ENCODE measurements at regions not wholly inside any gene's neighbourhood (a gene's known extent, or its start where the extent isn't known, plus 50 kb on each side); places are given as distances from the start of the nearest gene placed in this dataset.
"Not testable (repeated sequence)": the region's sequence is repeated elsewhere in the genome, so short reads cannot be mapped to it uniquely, and the experiment has no call there.

DNA sequence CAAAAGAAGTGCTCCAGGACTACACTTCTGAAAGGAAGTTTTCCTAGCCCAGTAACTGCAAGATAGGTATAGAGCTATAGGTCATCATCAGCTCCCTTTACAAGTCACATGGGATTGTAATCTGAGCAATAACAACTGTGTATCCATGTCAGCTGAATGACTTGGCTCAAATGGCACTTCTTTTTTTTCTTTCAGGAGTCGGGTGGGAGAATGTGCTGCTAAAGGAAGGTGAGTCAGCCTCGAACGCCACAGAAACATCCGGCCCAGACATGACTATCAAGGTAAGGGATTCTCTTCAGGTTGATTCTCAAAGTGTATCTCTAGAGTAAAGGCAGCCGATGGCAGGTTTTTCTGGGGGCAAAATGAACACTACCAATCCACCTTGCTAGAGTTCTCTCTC, 192.2 kb downstream of the C9orf152 start:
- DNase-seq (ENCODE audit: low read depth in 2 of 3, low spot score in 1 of 3): no peak

DNA sequence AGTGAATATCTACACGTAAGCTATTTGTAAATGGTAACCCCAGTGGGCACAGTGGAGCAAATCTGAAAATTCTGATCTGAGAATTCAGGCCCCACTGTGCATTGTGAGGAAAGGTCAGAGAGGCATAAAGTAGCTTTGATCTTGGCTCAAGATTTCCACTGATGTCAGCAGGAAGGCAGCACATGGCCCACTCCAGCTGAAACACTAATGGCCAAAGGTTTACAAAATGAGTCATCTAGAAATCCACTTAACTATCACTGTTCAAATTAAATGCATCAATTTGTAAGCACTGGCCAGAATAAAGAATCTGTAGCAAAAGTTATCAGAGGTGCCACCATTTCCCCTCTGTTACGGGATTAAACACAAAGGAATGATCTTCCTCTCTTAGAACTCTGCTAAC, 191.6 kb downstream of the C9orf152 start:
- no peak for DNase-seq (ENCODE audit: low read depth in 2 of 3, low spot score in 1 of 3)

DNA sequence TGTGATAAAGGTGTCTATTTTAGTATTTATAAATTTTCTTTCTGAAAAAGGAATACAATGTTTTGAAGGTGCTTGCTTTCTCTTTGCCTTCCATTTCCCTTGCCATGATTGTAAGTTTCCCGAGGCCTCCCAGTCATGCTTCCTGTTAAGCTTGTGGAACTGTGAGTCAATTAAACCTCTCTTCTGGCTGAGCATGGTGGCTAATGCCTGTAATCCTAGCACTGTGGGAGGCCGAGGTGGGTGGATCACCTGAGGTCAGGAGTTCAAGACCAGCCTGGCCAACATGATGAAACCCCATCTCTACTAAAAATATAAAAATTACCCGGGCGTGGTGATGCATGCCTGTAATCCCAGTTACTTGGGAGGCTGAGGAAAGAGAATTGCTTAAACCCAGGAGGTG, 187.7 kb downstream of the C9orf152 start:
- DNase-seq (ENCODE audit: low read depth in 2 of 3, low spot score in 1 of 3): not testable (repeated sequence)

DNA sequence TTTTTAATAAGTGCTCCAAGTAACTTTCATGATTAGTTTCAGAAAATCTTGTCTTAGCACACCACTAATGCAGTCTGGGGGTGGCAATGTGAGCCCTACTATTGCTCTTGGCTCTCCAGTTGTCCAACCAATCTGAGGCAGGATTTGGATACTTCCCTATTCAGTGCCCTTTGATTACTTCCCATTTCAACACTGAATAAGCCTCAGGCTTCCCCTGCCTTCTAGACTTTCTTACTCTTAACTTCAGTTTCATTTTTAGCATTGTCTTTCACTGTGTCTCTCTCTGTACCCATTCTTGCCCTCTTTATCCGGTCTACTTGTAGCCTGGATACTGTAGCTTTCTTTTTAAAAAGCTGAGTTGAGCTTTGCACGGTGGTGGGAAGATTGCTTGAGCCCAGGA, 186.1 kb downstream of the C9orf152 start:
- no peak for DNase-seq (ENCODE audit: low read depth in 2 of 3, low spot score in 1 of 3)

DNA sequence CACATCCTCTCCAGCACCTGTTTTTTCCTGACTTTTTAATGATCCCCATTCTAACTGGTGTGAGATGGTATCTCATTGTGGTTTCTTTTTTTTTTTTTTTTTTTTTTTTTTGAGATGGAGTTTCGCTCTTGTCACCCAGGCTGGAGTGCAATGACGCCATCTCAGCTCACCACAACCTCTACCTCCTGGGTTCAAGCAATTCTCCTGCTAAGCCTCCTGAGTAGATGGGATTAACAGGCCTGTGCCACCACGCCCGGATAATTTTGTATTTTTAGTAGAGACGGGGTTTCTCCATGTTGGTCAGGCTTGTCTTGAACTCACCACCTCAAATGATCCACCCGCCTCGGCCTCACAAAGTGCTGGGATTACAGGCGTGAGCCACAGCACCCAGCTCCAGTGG, 184.7 kb downstream of the C9orf152 start:
- not testable (repeated sequence) for DNase-seq (ENCODE audit: low read depth in 2 of 3, low spot score in 1 of 3)

DNA sequence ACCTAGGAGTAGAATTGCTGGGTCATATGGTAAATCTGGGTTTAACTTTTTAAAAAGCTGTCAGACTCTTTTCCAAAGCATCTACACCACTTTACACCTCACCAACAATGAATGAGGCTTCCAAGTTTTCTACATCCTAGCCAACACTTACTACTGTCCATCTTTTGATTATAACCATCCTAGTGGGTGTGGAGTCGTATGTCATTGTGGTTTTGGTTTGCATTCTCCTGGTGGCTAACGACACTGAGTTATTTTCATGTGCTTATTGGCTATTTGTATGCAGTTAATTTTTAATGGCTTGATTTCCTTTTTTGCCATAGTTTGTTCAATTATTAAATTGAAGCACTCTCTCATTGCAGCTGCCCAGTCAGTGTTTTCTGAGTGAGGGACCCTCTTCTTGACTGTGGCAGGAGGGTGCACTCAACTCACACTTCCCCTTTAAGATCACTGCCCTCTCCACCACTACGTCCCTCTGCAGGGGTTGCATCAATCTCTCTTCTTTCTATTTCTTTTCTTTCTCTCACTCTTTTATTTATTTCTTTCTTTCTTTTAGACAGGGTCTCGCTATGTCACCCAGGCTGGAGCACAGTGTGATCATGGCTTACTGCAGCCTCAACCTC, 182.3 kb downstream of the C9orf152 start:
- DNase-seq (ENCODE audit: low read depth in 2 of 3, low spot score in 1 of 3): no peak

DNA sequence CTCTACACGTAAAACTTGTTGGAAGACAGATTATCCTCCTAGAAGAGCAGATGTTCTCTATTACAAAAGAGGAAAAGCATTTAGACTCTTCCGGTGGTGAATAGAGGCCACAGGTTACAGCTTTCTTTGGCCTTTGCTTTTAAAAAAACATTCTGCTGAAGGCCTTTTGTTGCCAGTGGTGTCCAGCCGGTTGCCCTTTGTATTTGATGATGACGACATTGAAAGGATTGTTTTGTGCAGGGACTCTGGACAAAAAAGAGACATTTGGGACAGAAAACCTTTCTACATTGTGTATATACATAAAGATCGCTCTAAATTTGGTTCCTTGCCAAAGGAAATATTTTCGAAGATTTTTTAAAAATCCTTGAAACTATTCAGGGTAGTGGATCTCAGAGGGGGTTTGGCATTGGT, 180.3 kb downstream of the C9orf152 start:
- no peak for DNase-seq (ENCODE audit: low read depth in 2 of 3, low spot score in 1 of 3)

DNA sequence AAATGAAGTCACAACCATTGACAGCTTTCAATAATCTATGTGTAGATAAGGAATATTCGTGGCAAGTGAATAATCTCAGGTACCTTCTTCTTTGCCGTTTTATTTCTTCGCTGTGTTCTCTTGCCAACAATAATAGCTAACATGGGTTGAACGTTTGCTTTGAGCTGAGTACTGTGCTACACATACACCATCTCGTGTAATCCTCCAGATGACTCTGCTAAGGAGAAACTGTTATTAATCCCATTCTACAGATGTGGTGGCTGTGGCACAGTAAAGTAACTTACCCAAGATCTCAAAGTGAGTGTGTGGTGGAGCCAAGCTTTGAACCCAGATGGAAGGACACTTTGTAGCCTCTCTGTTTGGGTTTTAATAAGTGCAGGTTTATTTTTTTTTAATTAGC, 179.7 kb downstream of the C9orf152 start:
- no peak for DNase-seq (ENCODE audit: low read depth in 2 of 3, low spot score in 1 of 3)

DNA sequence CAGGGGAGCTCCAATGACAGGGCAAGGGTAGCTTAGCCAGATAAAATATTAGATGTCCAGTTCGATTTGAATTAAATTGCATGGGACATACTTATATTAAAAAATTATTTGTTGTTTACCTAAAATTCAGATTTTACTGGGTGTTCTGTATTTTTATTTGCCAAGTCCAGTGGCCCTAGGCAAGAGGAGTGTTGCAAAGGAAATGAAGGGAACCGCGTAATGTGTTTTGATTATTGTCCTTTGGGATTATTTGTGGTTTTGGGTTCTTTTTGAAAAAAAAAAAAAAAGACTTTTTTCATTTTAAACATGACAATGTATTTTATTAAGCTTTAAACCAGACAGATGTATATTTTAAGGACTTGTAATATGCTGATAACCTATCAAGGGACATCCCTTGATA, 179.3 kb downstream of the C9orf152 start:
- no peak for DNase-seq (ENCODE audit: low read depth in 2 of 3, low spot score in 1 of 3)

DNA sequence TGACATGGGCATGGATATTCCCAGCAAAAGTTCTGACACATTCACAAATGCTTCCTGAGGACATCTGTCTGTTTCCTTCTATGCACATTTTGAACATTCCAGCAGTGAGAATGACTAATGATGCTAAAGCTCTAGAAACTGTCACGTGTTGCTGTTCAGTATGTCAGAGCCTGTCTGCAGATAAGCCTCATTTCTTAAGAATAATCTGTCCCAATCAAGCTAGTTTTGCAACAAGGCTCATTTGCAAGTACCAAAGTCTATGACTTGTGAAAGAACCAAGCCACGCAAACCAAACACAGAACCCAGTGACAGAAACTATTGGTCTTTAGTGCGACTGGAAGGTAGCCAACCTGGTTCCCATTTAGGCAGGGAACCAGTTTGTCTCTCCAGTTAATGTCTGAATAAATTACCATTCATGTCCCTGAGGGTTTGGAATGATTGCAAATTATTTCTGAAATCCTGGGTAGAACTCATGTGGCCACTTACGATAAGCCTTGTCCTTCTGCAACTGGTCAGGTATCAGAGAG, 178.5 kb downstream of the C9orf152 start:
- DNase-seq (ENCODE audit: low read depth in 2 of 3, low spot score in 1 of 3): no peak

DNA sequence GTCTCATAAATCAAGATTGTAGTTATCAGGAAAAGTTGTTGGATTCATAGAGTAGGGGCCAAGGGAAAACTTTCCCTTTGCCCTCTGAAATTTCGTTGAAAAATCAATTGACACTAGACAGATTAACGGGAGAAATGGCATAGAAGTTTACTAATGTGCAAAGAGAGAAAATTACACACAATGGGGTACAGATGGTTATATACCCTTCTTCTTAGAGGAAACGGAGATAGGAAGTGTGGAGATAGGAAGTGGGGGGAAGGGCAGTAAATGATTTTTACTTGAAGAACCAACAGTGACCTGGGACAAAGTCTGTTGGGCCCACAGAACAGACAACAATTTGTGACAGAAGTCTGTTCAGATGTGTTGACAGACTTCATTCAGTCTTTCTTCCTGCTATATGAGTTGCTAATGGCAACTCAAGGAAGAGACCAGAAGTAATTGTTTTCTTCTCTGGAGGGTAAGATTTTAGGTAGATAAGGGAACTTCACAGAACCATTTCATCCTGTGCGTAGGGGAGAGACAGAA, 177.9 kb downstream of the C9orf152 start:
- no peak for DNase-seq (ENCODE audit: low read depth in 2 of 3, low spot score in 1 of 3)

DNA sequence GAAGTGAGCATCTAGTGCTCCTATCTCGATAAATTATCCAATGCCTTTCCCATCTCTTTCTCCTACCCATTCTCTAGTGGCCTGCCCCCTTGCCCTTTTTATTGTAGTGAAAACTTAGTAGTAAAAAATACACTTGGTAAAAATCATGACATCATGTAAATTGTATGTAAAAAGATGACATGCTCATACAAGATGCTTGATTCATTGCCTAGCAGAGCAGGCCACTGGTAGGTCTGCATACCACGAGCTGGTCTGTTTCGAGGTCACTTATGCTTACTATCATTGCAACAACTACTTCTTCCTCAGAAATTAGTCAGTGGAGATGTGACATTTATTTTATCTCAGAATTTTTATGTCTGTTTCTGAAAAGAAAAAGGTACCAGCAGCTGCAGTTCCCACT, 177.3 kb downstream of the C9orf152 start:
- DNase-seq (ENCODE audit: low read depth in 2 of 3, low spot score in 1 of 3): no peak

DNA sequence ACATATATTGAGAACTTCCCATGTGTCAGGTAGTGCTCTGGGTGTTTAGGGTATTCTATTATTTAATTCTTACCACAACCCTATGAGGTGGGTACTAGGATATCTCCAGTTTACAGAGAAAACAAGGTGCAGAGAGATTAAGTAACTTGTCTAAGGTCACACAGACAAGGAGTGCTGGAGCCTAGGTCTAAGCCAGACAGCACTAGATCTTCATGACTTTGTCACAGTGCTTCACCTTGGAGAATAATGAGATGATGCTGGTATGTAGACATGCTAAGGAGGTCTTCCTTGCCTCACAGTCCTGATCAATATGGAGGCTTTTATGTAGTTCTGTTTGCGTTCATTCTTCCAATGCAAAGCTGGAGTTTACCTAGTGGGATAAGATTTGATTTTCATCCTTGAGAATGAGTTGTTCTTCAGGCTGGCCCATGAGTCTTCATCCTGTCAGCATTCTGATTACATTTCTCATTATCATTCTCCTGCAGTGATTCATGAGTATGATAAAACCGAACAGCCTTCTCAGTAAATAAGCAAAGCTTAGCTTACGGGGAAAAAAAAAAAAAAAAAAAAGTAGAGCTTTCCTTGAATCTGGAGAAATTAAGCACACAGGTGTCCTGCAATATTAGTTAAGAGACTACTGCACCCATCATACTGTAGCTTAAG, 176.3 kb downstream of the C9orf152 start:
- no peak for DNase-seq (ENCODE audit: low read depth in 2 of 3, low spot score in 1 of 3)

DNA sequence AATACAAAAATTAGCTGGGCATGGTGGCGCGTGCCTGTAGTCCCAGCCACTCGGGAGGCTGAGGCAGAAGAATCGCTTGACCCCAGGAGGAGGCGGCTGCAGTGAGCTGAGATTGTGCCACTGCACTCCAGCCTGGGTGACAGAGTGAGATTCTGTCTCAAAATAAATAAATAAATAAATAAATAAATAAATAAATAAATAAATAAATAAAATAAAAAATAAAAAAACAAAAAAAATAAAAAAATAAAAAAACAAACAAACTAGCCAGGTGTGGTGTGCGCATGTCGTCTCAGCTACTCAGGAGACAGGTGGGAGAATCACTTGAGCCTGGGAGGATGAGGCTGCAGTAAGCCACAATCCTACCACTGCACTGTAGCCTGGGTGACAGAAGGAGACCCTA, 175.4 kb downstream of the C9orf152 start:
- DNase-seq (ENCODE audit: low read depth in 2 of 3, low spot score in 1 of 3): not testable (repeated sequence)

DNA sequence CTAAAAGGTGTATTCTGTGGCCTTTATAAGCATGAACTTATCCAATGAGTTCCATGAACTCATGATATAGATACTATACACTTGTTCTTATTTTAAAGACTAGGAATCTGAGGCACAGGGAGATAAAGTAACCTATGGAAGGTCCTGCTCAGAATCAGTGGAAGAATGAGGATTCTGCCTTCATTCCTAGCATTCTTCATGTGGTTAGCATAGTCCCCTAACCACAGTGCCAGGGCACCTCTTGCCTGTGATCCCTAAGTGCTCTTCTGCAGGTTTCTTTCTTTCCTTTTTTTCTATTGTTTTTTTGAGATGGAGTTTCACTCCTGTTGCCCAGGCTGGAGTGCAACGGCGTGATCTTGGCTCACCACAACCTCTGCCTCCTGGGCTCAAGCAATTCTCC, 174.1 kb downstream of the C9orf152 start:
- no peak for DNase-seq (ENCODE audit: low read depth in 2 of 3, low spot score in 1 of 3)

DNA sequence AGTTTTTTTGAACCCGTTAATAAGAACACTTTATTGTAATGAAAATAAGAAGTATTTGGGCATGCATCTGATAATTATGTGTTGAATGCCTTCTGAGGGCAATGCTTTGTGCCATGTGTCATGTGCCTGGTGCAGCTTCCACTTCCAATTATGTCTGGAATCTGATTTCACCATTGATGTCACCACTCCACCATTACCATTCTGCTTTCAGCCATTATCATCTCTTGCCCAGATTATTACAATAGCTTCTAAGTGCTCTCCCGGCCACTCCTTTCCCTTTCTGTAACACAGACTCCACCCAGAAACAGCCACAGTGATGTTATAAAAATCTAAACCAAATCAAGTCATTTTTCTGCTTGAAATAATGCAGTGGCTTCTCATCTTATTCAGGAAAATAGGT, 171.7 kb downstream of the C9orf152 start:
- no peak for DNase-seq (ENCODE audit: low read depth in 2 of 3, low spot score in 1 of 3)

DNA sequence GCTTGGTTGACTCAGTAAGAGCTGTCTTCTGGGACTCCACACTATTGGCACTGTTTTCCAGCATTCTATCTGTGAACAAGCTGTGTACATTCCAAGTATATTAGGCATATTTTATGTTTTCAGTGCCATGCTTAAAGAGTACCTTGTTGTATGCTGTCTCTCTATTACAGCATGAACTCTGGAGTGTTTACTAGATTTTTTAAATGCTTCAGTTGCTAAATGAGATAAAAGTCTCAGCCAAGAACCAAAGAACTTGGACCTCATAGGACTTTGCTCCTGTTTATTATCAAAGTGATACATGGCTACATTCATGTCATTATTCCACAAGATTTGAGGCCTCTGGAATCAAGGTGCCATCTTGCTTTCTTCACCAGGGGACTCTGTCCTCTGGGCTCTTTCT, 167.2 kb downstream of the C9orf152 start:
- DNase-seq (ENCODE audit: low read depth in 2 of 3, low spot score in 1 of 3): no peak

DNA sequence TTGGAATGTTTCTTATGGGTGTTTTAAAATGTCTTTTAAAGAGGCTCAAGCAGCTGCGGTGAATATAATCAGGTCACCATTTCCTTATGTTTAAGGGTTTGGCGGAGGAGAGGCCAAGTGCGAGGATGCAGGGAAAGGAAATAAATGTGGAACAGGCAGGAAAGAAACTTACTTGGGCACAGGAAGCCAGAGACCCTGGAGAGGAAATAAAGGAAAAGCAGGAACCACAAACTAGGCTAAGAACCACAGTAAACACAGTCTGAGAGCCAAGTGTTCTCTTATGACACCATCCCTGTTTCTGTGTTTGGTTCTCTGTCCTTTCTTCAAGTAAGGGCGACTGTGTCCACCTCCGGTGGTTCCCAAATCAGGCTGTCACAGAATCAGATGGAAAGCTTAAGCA, 166.5 kb downstream of the C9orf152 start:
- DNase-seq (ENCODE audit: low read depth in 2 of 3, low spot score in 1 of 3): no peak

DNA sequence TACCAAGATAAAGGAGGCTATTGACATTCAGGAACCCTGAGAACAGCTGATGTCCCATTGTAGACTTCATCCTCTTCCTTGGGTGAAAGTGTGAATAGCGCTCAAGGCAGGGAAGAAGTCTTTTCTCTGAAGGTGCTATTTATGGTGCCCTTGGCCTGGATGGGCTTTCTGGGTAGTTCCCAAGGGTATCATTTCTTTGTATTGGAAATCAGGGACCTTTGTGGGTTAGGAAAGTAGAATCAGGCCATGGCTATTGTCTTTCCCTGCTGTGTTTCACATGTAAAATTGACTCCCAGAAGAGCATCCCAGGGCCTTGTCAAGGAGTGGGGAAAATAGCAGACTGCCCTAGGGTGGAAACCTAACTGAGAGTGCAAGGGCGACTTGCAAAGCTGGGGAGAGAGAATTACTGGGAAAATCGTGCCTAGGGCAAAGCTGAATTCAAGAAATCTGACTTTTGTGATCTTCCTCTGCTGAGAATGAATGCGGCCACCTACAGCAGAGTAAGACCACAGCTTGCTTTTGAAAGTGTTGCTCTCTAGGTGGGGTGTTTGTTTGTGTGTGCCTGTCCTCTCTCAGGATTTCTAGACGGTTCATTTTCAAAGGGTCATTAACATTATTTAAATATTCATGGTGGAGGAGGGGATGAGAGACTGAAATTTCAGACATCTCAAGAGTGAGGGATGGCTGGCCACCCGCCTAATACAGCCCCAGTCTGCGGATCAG, 160.6 kb downstream of the C9orf152 start:
- DNase-seq (ENCODE audit: low read depth in 2 of 3, low spot score in 1 of 3): no peak

DNA sequence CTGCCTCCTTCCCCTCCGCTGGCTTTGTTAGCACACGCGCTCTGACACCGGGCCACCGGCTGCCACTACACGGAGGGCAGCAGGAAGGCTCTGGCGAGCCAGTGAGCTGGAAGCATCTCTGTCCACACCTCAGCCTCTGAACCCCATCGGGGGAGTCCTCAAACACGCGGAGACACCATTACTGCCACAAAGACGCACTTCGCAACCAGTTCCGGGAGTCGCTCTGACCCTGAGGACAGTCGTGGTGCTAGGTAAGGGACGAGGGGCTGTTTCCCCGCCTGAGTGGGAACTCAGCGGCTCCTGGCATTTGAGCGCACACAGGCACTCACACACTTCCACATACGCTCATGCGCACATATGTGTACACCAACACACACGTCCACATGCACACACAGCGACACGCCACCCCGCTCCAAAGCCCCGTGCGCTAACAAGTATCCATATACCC, 160.0 kb downstream of the C9orf152 start:
- DNase-seq (ENCODE audit: low read depth in 2 of 3, low spot score in 1 of 3): peak in 1 of 3 donors; percentile 2

DNA sequence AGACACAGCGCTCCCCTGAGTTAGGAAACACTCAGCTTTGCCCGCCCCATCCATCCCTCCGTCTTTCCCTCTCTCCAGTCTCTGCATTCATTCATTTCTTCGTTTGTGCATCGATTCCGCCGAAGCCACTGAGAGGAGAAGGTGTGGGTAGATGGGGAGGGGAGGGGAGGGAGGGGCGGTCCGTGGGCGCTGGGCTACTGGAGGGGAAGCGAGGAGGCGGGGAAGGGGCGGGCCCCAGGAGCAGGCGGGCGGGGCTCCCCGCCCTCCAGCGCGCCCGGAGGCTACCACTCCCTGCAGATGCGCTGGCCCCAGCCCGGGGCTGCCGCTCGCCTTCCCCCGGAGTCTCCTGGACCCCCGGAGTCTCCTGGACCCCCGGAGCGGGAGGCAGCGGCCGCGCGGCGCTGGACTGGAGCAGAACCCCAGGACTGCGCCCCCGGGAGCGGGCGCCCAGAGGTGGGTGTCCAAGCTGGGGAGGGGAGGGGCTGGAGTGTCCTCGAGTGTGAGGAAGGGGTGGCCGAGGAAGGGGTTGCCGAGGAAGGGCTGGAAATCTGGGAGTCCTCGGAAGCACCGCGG, 159.5 kb downstream of the C9orf152 start:
- DNase-seq (ENCODE audit: low read depth in 2 of 3, low spot score in 1 of 3): peak; percentile 60 to 80 (median 62)
